ENCODE measurements at regions not wholly inside any gene's neighbourhood (a gene's known extent, or its start where the extent isn't known, plus 50 kb on each side); places are given as distances from the start of the nearest gene placed in this dataset.

DNA sequence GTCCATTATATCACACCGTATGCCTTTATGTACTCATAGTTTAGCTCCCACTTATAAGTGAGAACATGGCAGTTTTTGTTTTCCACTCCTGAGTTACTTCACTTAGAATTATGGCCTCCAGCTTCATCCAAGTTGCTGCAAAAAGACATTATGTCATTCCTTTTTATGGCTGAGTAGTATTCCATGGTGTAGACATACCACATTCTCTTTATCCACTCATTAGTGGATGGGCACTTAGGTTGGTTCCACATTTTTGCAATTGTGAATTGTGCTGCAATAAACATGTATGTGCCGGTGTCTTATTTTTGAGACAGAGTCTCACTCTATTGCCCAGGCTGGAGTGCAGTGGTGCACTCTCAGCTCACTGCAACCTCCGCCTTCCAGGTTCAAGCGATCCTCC lies 74.1 kb upstream of the IQSEC1 start:
- Histone ChIP-seq H3K4me3 (ENCODE audit: severe bottlenecking) (no peak overlapping the region), H3K27me3 (ENCODE audit: insufficient read depth, poor library complexity, severe bottlenecking) (no peaks in the 10 kb centered on the region), H3K4me1 (ENCODE audit: insufficient read depth, poor library complexity, severe bottlenecking) (no peaks in the 10 kb centered on the region), H3K36me3 (ENCODE audit: low read depth) (no peaks in the 10 kb centered on the region), H3K9me3 (ENCODE audit: severe bottlenecking) (no peaks in the 10 kb centered on the region), H3K27ac (ENCODE audit: poor library complexity, severe bottlenecking) (no peak overlapping the region)
- ATAC-seq (ENCODE audit: low read depth) (no peak), DNase-seq (ENCODE audit: low spot score) (no peak)
- TF ChIP-seq, protein P1, sequence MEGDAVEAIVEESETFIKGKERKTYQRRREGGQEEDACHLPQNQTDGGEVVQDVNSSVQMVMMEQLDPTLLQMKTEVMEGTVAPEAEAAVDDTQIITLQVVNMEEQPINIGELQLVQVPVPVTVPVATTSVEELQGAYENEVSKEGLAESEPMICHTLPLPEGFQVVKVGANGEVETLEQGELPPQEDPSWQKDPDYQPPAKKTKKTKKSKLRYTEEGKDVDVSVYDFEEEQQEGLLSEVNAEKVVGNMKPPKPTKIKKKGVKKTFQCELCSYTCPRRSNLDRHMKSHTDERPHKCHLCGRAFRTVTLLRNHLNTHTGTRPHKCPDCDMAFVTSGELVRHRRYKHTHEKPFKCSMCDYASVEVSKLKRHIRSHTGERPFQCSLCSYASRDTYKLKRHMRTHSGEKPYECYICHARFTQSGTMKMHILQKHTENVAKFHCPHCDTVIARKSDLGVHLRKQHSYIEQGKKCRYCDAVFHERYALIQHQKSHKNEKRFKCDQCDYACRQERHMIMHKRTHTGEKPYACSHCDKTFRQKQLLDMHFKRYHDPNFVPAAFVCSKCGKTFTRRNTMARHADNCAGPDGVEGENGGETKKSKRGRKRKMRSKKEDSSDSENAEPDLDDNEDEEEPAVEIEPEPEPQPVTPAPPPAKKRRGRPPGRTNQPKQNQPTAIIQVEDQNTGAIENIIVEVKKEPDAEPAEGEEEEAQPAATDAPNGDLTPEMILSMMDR (IDR thresholded peaks at IDR 0.05; ENCODE audit: poor library complexity, severe bottlenecking): no peak

DNA sequence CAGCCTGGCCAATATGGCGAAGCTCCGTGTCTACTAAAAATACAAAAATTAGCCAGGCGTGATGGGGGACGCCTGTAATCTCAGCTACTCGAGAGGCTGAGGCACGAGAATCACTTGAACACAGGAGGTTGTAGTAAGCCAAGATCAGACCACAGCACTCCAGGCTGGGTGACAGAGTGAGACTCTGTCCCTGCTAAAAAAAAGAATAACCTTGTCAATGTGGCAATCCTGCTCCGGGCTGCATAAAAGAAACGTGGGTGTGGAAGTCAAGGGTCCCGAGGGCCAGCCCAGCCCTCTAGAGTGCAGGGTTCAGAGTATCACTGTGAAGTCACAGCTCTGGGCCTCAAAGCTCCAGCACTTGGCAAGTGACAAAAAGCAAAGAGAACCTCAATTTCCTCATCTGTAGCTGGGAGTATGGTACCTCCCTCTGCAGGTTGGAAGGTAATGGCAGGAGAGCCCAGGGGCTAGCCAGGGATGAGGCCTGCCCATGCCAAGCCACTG lies 73.5 kb upstream of the IQSEC1 start:
- TF ChIP-seq, protein P1 (IDR thresholded peaks at IDR 0.05; ENCODE audit: poor library complexity, severe bottlenecking): no peak
- ATAC-seq (ENCODE audit: low read depth) (no peak), DNase-seq (ENCODE audit: low spot score) (no peak)
- H3K4me1 ChIP-seq (ENCODE audit: insufficient read depth, poor library complexity, severe bottlenecking): no peaks in the 10 kb centered on the region
- no peaks in the 10 kb centered on the region for H3K27me3 ChIP-seq (ENCODE audit: insufficient read depth, poor library complexity, severe bottlenecking)
- H3K36me3 ChIP-seq (ENCODE audit: low read depth): no peaks in the 10 kb centered on the region
- no peaks in the 10 kb centered on the region for H3K9me3 ChIP-seq (ENCODE audit: severe bottlenecking)
- no peak overlapping the region for H3K4me3 ChIP-seq (ENCODE audit: severe bottlenecking)
- no peak overlapping the region for H3K27ac ChIP-seq (ENCODE audit: poor library complexity, severe bottlenecking)

GRCh38 chr3:13145826-13146642 lies 72.8 kb upstream of the IQSEC1 start:
- no peaks in the 10 kb centered on the region for H3K27me3 ChIP-seq (ENCODE audit: insufficient read depth, poor library complexity, severe bottlenecking)
- no peaks in the 10 kb centered on the region for H3K4me1 ChIP-seq (ENCODE audit: insufficient read depth, poor library complexity, severe bottlenecking)
- DNase-seq (ENCODE audit: low spot score): no peak
- no peak for ATAC-seq (ENCODE audit: low read depth)
- no peak overlapping the region for H3K4me3 ChIP-seq (ENCODE audit: severe bottlenecking)
- no peak overlapping the region for H3K27ac ChIP-seq (ENCODE audit: poor library complexity, severe bottlenecking)
- TF ChIP-seq, protein P1 (IDR thresholded peaks at IDR 0.05; ENCODE audit: poor library complexity, severe bottlenecking): no peak
- no peaks in the 10 kb centered on the region for H3K9me3 ChIP-seq (ENCODE audit: severe bottlenecking)
- H3K36me3 ChIP-seq (ENCODE audit: low read depth): no peaks in the 10 kb centered on the region

GRCh38 chr3:13145131-13145825 lies 72.0 kb upstream of the IQSEC1 start:
- H3K27ac ChIP-seq (ENCODE audit: poor library complexity, severe bottlenecking): no peak overlapping the region
- no peak for ATAC-seq (ENCODE audit: low read depth)
- no peak overlapping the region for H3K4me3 ChIP-seq (ENCODE audit: severe bottlenecking)
- H3K27me3 ChIP-seq (ENCODE audit: insufficient read depth, poor library complexity, severe bottlenecking): no peaks in the 10 kb centered on the region
- no peaks in the 10 kb centered on the region for H3K36me3 ChIP-seq (ENCODE audit: low read depth)
- TF ChIP-seq, protein P1 (IDR thresholded peaks at IDR 0.05; ENCODE audit: poor library complexity, severe bottlenecking): no peak
- no peak for DNase-seq (ENCODE audit: low spot score)
- no peaks in the 10 kb centered on the region for H3K4me1 ChIP-seq (ENCODE audit: insufficient read depth, poor library complexity, severe bottlenecking)
- H3K9me3 ChIP-seq (ENCODE audit: severe bottlenecking): no peaks in the 10 kb centered on the region
